ENCODE measurements at regions not wholly inside any gene's neighbourhood (a gene's known extent, or its start where the extent isn't known, plus 50 kb on each side); places are given as distances from the start of the nearest gene placed in this dataset.
A peak's percentile ranks its signal among the peaks of the same experiment; 100 is the strongest.
"Not testable (repeated sequence)": the region's sequence is repeated elsewhere in the genome, so short reads cannot be mapped to it uniquely, and the experiment has no call there.

DNA sequence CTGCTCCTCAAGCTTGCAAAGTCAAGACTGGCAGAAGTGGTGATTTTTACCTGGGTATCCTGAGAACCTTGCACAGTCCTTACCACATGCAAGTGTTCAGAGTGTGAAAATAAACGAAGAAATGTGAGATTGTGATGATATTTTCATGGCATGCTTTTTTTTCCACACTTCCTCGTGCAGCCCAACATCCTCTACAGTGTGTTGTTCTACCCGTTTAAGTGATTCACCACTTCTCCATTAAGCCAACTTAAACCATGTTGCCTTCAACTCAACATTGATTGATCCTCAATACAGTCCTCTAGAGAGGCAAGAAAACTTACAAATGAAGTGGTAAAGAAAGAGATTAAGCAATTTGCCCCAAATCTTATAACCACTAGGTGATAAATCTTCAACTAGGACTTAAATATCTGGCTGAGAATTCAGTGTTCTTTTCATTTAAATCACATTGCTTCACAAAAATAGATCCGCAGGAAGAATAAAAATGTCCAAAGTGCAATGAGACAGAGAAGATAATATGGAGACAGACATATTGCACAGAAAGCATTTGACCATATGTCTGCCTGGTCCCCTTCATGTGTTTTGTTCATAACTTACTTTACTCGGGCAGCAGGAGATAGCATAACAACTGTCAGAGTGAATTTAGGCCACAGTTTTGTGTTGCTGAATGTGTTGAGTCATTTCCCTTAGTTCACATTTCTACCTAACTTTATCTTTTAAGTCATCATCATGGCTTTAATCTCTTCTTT is 75.8 kb upstream of the PARP8 start:
- DNase-seq = not testable (repeated sequence)

DNA sequence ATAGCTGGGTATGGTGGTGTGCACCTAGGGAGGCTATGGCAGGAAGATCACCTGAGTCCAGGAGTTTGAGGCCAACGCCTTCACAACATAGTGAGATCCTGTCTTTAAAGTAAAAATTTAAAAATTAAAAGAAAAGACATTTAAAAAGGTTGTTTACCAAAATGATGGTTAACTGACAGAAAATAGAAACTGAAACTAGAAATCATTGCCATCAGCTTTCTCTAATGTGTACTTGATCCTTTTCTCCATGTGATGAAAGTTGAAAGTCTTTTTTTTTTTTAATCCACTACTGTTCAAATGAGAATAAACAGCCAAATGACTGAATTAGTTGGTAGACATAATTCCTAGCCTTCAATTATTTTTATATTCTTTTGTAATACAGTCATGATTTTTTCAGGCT is 75.1 kb upstream of the PARP8 start:
- peak; percentile 4 for DNase-seq

DNA sequence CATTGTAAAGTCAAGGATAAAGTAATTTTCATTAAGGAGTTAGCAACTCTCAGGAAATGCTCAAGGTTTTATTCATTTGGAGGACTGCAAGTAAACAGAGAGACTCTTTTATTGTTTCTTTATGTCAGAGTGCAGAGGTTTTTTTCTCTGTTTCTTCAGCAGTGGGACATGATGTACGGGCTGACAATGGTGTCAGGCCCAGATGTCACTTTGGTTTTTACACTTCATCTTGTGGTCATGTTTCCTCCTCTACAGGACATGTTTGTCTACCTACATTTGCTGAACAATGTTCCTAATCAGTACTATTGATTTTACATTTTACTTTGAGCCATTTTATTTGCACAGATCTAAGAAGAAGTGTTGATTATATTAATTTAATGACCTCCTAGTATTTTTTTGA is 72.8 kb upstream of the PARP8 start:
- DNase-seq = no peak

DNA sequence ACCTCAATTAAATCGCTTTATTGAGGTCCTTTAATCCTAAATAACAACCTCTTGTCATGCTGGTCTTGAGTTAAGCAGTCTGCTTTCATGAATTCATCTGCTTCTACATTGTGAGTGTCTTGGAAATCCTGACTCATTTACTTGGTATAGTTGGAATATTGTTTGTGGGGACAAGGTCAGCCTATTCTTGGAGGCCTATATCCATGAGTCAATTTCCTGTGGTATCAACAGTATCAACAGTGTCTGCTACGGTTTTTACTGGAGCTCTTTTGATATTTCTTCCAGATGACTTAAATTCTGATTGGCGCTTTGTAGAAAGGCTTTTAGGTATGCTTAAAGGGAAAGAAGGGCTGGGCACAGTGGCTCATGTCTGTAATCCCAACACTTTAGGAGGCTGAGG is 71.2 kb upstream of the PARP8 start:
- DNase-seq = no peak

DNA sequence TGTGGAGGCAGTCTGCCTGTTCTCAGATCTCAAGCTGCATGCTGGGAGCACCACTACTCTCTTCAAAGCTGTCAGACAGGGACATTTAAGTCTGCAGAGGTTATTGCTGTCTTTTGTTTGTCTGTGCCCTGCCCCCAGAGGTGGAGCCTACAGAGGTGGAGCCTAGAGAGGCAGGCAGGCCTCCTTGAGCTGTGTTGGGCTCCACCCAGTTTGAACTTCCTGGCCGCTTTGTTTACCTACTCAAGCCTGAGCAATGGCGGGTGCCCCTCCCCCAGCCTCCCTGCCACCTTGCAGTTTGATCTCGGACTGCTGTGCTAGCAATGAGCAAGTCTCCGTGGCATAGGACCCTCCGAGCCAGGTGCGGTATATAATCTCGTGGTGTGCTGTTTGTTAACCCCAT is 64.9 kb upstream of the PARP8 start:
- DNase-seq = not testable (repeated sequence)

DNA sequence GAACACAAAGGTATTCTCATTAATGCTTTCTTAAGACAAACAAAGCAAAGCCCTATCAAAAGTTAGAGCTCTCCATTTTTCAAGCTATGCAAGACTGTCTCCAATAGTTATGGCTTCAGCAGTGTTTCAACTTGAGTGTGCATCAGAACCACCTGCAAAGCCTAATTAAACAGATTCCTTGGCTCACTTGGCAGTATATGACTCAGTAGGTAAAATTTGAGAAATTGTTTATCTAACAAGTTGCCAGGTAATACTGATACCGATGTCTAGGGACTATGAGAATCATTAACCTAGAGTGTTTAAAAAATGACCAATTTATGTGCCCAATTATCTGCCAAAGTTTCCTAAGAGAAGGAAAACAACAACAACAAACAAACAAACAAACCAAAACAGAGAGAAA is 60.3 kb upstream of the PARP8 start:
- no peak for DNase-seq

DNA sequence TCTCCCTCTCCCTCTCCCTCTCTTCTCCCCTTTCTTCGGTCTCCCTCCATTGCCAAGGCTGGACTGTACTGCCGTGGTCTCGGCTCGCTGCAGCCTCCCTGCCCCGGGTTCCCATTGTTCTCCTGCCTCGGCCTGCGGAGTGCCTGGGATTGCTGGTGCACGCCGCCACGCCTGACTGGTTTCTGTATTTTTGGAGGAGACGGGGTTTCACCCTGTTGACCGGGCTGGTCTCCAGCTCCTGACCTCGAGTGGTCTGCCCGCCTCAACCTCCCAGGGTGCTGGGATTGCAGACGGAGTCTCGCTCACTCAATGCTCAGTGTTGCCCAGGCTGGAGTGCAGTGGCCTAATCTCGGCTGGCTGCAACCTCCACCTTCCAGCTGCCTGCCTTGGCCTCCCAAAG is 59.0 kb upstream of the PARP8 start:
- DNase-seq = not testable (repeated sequence)

DNA sequence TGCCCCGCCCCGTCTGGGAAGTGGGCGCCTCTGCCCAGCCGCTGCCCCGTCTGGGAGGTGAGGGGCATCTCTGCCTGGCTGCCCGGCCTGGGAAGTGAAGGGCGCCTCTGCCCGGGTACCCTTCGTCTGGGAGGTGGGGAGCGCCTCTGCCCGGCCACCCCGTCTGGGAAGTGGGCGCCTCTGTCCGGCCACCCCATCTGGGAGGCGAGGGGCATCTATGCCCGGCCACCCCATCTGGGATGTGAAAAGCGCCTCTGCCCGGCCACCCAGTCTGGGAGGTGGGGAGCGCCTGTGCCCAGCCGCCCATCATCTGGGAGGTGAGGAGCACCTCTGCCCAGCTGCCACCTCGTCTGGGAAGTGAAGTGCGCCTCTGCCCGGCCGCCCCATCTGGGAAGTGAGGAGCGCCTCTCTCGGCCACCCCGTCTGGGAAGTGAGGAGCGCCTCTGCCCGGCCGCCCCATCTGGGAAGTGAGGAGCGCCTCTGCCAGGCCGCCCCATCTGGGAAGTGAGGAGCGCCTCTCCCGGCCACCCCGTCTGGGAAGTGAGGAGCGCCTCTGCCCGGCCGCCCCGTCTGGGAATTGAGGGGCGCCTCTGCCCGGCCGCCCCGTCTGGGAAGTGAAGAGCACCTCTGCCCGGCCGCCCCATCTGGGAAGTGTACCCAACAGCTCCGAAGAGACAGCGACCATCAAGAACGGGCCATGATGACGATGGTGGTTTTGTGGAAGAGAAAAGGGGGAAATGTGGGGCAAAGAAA is 58.3 kb upstream of the PARP8 start:
- not testable (repeated sequence) for DNase-seq

DNA sequence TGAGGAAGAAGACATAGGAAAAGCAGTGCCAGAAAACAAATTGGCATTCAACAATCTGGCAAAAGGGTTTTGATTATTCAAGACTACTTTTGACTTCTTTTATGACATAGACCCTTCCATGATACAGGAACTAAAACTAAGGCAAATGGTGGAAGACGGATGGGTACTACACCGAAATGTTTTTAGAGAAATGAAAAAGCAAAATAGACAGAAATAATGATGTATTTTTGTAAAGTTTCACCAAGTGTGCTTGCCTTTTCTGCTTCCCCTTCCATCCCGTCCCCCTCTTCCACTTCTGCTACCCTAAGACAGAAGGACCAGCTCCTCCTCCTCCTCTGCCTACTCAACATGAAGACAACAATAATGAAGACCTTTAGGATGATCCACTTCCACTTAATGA is 53.4 kb upstream of the PARP8 start:
- DNase-seq = peak; percentile 35
